Astrocyte (in vitro differentiated cells and primary cell): ENCODE measurements at regions not wholly inside any gene's neighbourhood (a gene's known extent, or its start where the extent isn't known, plus 50 kb on each side); places are given as distances from the start of the nearest gene placed in this dataset.

Experiments
- DNase-seq: peaks from one replicate; pipeline ENCODE4 v3.0.0-alpha.2; 2010; ENCODE audit warnings: low read depth
- FAIRE-seq: peaks from 2 replicates; lab custom pipeline; 2011; peaks lifted over from hg19 to GRCh38; lab: Jason Lieb, UNC
- H2AFZ ChIP-seq: 2 replicates; pipeline ENCODE4 v1.6.0; 2012; ENCODE audit warnings: low read depth, low read length, inconsistent platforms
- H3K27ac ChIP-seq: 2 replicates; pipeline ENCODE4 v1.5.1; 2011; ENCODE audit warnings: low read depth, low read length, inconsistent platforms
- H3K27me3 ChIP-seq: 2 replicates; pipeline ENCODE4 v1.6.0; 2011; ENCODE audit warnings: low read length, inconsistent platforms; ENCODE audit not compliant: insufficient read depth
- H3K36me3 ChIP-seq: 2 replicates; pipeline ENCODE4 v1.5.1; 2011; ENCODE audit warnings: low read length, inconsistent platforms; ENCODE audit not compliant: insufficient read depth
- H3K4me1 ChIP-seq: 2 replicates; pipeline ENCODE4 v1.5.1; 2011; ENCODE audit warnings: low read length, inconsistent platforms; ENCODE audit not compliant: insufficient read depth
- H3K4me2 ChIP-seq: 2 replicates; pipeline ENCODE4 v1.6.0; 2012; ENCODE audit warnings: low read length, inconsistent platforms
- H3K4me3 ChIP-seq: 2 replicates; pipeline ENCODE4 v1.5.1; 2011; ENCODE audit warnings: low read depth, mild to moderate bottlenecking, low read length, inconsistent platforms; ENCODE audit not compliant: insufficient read depth
- H3K79me2 ChIP-seq: 2 replicates; pipeline ENCODE4 v1.6.0; 2012; ENCODE audit warnings: mild to moderate bottlenecking, low read length, inconsistent platforms; ENCODE audit not compliant: insufficient read depth
- H3K9ac ChIP-seq: 2 replicates; pipeline ENCODE4 v1.6.0; 2012; ENCODE audit warnings: mild to moderate bottlenecking, low read length, inconsistent platforms
- H3K9me3 ChIP-seq: 2 replicates; pipeline ENCODE4 v1.5.1; 2012; ENCODE audit warnings: low read depth, mild to moderate bottlenecking, low read length, inconsistent platforms; ENCODE audit not compliant: insufficient read depth
- H4K20me1 ChIP-seq: 2 replicates; pipeline ENCODE4 v1.6.0; 2012; ENCODE audit warnings: low read length, inconsistent platforms; ENCODE audit not compliant: insufficient read depth
- H3K27ac Mint-ChIP-seq: one replicate; pipeline ENCODE4 v1.8.0; 2021; ENCODE audit warnings: mild to moderate bottlenecking, mixed read lengths; ENCODE audit not compliant: unreplicated experiment
- H3K27me3 Mint-ChIP-seq: one replicate; pipeline ENCODE4 v1.8.0; 2021; ENCODE audit warnings: low read depth, mixed read lengths; ENCODE audit not compliant: unreplicated experiment
- H3K36me3 Mint-ChIP-seq: one replicate; pipeline ENCODE4 v1.8.0; 2021; ENCODE audit warnings: low read depth, mixed read lengths; ENCODE audit not compliant: unreplicated experiment
- H3K4me1 Mint-ChIP-seq: one replicate; pipeline ENCODE4 v1.8.0; 2021; ENCODE audit warnings: low read depth, mixed read lengths; ENCODE audit not compliant: unreplicated experiment
- H3K4me3 Mint-ChIP-seq: one replicate; pipeline ENCODE4 v1.8.0; 2021; ENCODE audit warnings: mild to moderate bottlenecking, moderate library complexity, mixed read lengths; ENCODE audit not compliant: unreplicated experiment
- H3K9me3 Mint-ChIP-seq: one replicate; pipeline ENCODE4 v1.8.0; 2021; ENCODE audit warnings: mild to moderate bottlenecking, mixed read lengths; ENCODE audit not compliant: unreplicated experiment
- CTCF ChIP-seq: IDR thresholded peaks from 2 replicates; pipeline ENCODE4 v1.5.1; 2011; ENCODE audit warnings: low read depth, mild to moderate bottlenecking, inconsistent platforms, low read length, moderate library complexity; ENCODE audit not compliant: insufficient read depth
- EZH2 ChIP-seq: IDR thresholded peaks from 2 replicates; pipeline ENCODE4 v1.6.1; 2012; ENCODE audit warnings: mild to moderate bottlenecking, low read length, inconsistent platforms; ENCODE audit not compliant: insufficient read depth

DNA sequence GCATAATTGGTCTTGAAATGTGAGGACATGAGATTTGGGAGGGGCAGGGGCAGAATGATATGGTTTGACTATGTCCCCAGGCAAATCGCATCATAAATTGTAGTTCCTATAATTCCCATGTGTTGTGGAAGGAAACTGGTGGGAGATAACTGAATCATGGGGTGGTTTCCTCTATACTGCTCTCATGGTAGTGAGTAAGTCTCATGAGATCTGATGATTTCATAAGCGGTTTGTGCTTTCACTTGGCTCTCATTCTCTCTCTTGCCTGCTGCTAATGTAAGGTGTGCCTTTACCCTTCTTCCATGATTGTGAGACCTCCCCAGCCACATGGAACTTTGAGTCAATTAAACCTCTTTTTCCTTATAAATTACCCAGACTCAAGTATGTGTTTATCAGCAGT lies 2595.9 kb downstream of the PCDH7 start:
- Histone ChIP-seq H2AFZ (no peak overlapping the region), H3K4me1 (no peaks in the 10 kb centered on the region), H3K79me2 (no peaks in the 10 kb centered on the region), H3K4me2 (no peak overlapping the region), H3K9ac (no peak overlapping the region), H3K36me3 (no peaks in the 10 kb centered on the region), H4K20me1 (no peaks in the 10 kb centered on the region), H3K4me3 (no peak overlapping the region), H3K9me3 (no peaks in the 10 kb centered on the region), H3K27me3 (no peaks in the 10 kb centered on the region), H3K27ac (no peak overlapping the region)
- no peak for DNase-seq
- Mint-ChIP-seq H3K4me1 (no peaks in the 10 kb centered on the region), H3K4me3 (no peak overlapping the region), H3K27ac (no peak overlapping the region), H3K9me3 (peaks cover 7% of the 10 kb centered on the region), H3K36me3 (no peaks in the 10 kb centered on the region), H3K27me3 (no peaks in the 10 kb centered on the region)
- no peak for TF ChIP-seq CTCF
- TF ChIP-seq EZH2, result no peak
- no peak for FAIRE-seq

DNA sequence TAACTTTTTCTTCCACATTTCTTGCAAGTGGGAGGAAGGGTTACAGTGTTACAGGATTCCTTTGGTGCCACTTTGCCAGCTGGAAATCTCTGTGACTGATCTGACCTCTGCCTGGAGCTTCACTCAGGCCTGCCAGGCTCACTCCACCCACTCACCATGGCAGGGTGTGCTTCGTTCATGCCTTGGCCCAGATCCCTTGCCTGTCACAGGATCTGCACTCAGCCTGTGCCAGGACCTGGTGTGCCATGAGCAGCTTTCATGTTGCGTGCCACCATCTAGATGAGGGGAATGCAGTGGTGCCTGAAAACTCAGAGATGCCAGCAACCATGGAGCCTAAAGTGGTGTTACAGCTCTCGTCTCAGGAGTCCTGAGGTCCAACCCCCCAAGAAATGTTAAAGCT lies 2596.4 kb downstream of the PCDH7 start:
- Histone ChIP-seq H3K4me3 (no peak overlapping the region), H3K9ac (no peak overlapping the region), H3K27me3 (no peaks in the 10 kb centered on the region), H3K4me1 (no peaks in the 10 kb centered on the region), H3K4me2 (no peak overlapping the region), H2AFZ (no peak overlapping the region), H3K79me2 (no peaks in the 10 kb centered on the region), H3K36me3 (no peaks in the 10 kb centered on the region), H4K20me1 (no peaks in the 10 kb centered on the region), H3K9me3 (no peaks in the 10 kb centered on the region), H3K27ac (no peak overlapping the region)
- Mint-ChIP-seq H3K36me3 (no peaks in the 10 kb centered on the region), H3K4me3 (no peak overlapping the region), H3K4me1 (no peaks in the 10 kb centered on the region), H3K27ac (no peak overlapping the region), H3K9me3 (peaks cover 7% of the 10 kb centered on the region), H3K27me3 (no peaks in the 10 kb centered on the region)
- FAIRE-seq, result no peak
- DNase-seq, result no peak
- TF ChIP-seq EZH2 (no peak), CTCF (no peak)

- H3K27me3 Mint-ChIP-seq, result no peaks in the 10 kb centered on the region
- no peak overlapping the region for H2AFZ ChIP-seq
- H3K4me3 ChIP-seq, result no peak overlapping the region
- no peak overlapping the region for H3K27ac ChIP-seq
- no peaks in the 10 kb centered on the region for H3K36me3 Mint-ChIP-seq
- no peaks in the 10 kb centered on the region for H3K27me3 ChIP-seq
- H4K20me1 ChIP-seq, result no peaks in the 10 kb centered on the region
- H3K9me3 Mint-ChIP-seq, result peaks cover 2% of the 10 kb centered on the region
- no peaks in the 10 kb centered on the region for H3K9me3 ChIP-seq
- no peak overlapping the region for H3K4me2 ChIP-seq
- no peak overlapping the region for H3K27ac Mint-ChIP-seq
- no peak overlapping the region for H3K9ac ChIP-seq
- DNase-seq (no peak), FAIRE-seq (no peak)
- TF ChIP-seq CTCF (no peak), EZH2 (no peak)
- H3K79me2 ChIP-seq, result no peaks in the 10 kb centered on the region
- no peak overlapping the region for H3K4me3 Mint-ChIP-seq
- H3K4me1 ChIP-seq, result no peaks in the 10 kb centered on the region
- H3K36me3 ChIP-seq, result no peaks in the 10 kb centered on the region
- H3K4me1 Mint-ChIP-seq, result no peaks in the 10 kb centered on the region
These were observed 2603.2 kb downstream of the PCDH7 start for GRCh38 chr4:33323393-33323792.
